Kidney epithelial cell (primary cell): ENCODE measurements at regions not wholly inside any gene's neighbourhood (a gene's known extent, or its start where the extent isn't known, plus 50 kb on each side); places are given as distances from the start of the nearest gene placed in this dataset.

Experiments
- DNase-seq: peaks from one replicate; pipeline ENCODE4 v3.0.0-alpha.2; 2010; ENCODE audit warnings: low read depth
- H3K27me3 ChIP-seq: 2 replicates; pipeline ENCODE4 v1.6.0; 2011; ENCODE audit warnings: low read length; ENCODE audit not compliant: control insufficient read depth, insufficient read depth
- H3K36me3 ChIP-seq: 2 replicates; pipeline ENCODE4 v1.5.1; 2011; ENCODE audit warnings: low read length; ENCODE audit not compliant: control insufficient read depth, insufficient read depth
- H3K4me3 ChIP-seq: 2 replicates; pipeline ENCODE4 v1.5.1; 2011; ENCODE audit warnings: low read depth, mild to moderate bottlenecking, control low read depth, low read length
- CTCF ChIP-seq: IDR thresholded peaks from 2 replicates; pipeline ENCODE4 v1.5.1; 2011; ENCODE audit warnings: mild to moderate bottlenecking, moderate library complexity, low read length, control low read depth, inconsistent platforms; ENCODE audit not compliant: insufficient read depth, poor library complexity, severe bottlenecking

GRCh38 chr2:88250404-88250803, 80.3 kb downstream of the THNSL2 start:
- no peak for DNase-seq
- peaks cover 2% of the 10 kb centered on the region for H3K27me3 ChIP-seq
- no peak for TF ChIP-seq CTCF
- H3K4me3 ChIP-seq, result no peak overlapping the region
- no peaks in the 10 kb centered on the region for H3K36me3 ChIP-seq

GRCh38 chr2:88248280-88248828, 78.2 kb downstream of the THNSL2 start:
- Histone ChIP-seq H3K4me3 (no peak overlapping the region), H3K36me3 (no peaks in the 10 kb centered on the region), H3K27me3 (peaks cover 2% of the 10 kb centered on the region)
- no peak for TF ChIP-seq CTCF
- no peak for DNase-seq

- H3K27me3 ChIP-seq, result no peaks in the 10 kb centered on the region
- H3K4me3 ChIP-seq, result no peak overlapping the region
- no peaks in the 10 kb centered on the region for H3K36me3 ChIP-seq
- TF ChIP-seq CTCF, result no peak
- no peak for DNase-seq
Measured at GRCh38 chr2:88247531-88247930, 77.4 kb downstream of the THNSL2 start.

- TF ChIP-seq CTCF, result no peak
- no peak for DNase-seq
- Histone ChIP-seq H3K4me3 (no peak overlapping the region), H3K27me3 (no peaks in the 10 kb centered on the region), H3K36me3 (no peaks in the 10 kb centered on the region)
Measured at GRCh38 chr2:88245109-88245508, 75.0 kb downstream of the THNSL2 start.

- no peak for DNase-seq
- H3K27me3 ChIP-seq, result no peaks in the 10 kb centered on the region
- no peak overlapping the region for H3K4me3 ChIP-seq
- TF ChIP-seq CTCF, result no peak
- no peaks in the 10 kb centered on the region for H3K36me3 ChIP-seq
Measured at GRCh38 chr2:88239781-88240180, 69.6 kb downstream of the THNSL2 start.

- no peak for DNase-seq
- no peak overlapping the region for H3K4me3 ChIP-seq
- no peak for TF ChIP-seq CTCF
- no peaks in the 10 kb centered on the region for H3K36me3 ChIP-seq
- no peaks in the 10 kb centered on the region for H3K27me3 ChIP-seq
Measured at GRCh38 chr2:88236666-88237065, 66.5 kb downstream of the THNSL2 start.
